ENCODE measurements at regions not wholly inside any gene's neighbourhood (a gene's known extent, or its start where the extent isn't known, plus 50 kb on each side); places are given as distances from the start of the nearest gene placed in this dataset.

GRCh38 chr14:97873291-97873690, 1076.1 kb downstream of the VRK1 start:
- peaks cover 5% of the 10 kb centered on the region for H3K27me3 Mint-ChIP-seq (ENCODE audit: low read depth, unreplicated experiment)
- no peaks in the 10 kb centered on the region for H3K79me2 ChIP-seq (ENCODE audit: insufficient read depth, low read length)
- FAIRE-seq (no peak), DNase-seq (ENCODE audit: low read depth) (no peak)
- no peaks in the 10 kb centered on the region for H3K9me3 ChIP-seq (ENCODE audit: insufficient read depth, low read depth, low read length)
- H3K4me2 ChIP-seq (ENCODE audit: low read length), result no peak overlapping the region
- H3K9me3 Mint-ChIP-seq (ENCODE audit: unreplicated experiment), result no peaks in the 10 kb centered on the region
- H4K20me1 ChIP-seq (ENCODE audit: insufficient read depth, low read length), result no peaks in the 10 kb centered on the region
- no peaks in the 10 kb centered on the region for H3K27me3 ChIP-seq (ENCODE audit: insufficient read depth, low read length)
- H3K36me3 Mint-ChIP-seq (ENCODE audit: low read depth, unreplicated experiment), result no peaks in the 10 kb centered on the region
- H3K4me3 Mint-ChIP-seq (ENCODE audit: unreplicated experiment), result no peak overlapping the region
- TF ChIP-seq EZH2 (IDR thresholded peaks at IDR 0.05; ENCODE audit: insufficient read depth, low read length) (no peak), CTCF (IDR thresholded peaks at IDR 0.05; ENCODE audit: insufficient read depth, low read depth, low read length) (no peak)
- H3K4me1 Mint-ChIP-seq (ENCODE audit: low read depth, unreplicated experiment), result no peaks in the 10 kb centered on the region
- H2AFZ ChIP-seq (ENCODE audit: low read depth, low read length), result no peak overlapping the region
- H3K36me3 ChIP-seq (ENCODE audit: insufficient read depth, low read length), result no peaks in the 10 kb centered on the region
- no peaks in the 10 kb centered on the region for H3K4me1 ChIP-seq (ENCODE audit: insufficient read depth, low read length)
- no peak overlapping the region for H3K4me3 ChIP-seq (ENCODE audit: insufficient read depth, low read depth, low read length)
- no peak overlapping the region for H3K9ac ChIP-seq (ENCODE audit: low read length)
- H3K27ac Mint-ChIP-seq (ENCODE audit: unreplicated experiment), result no peak overlapping the region
- no peak overlapping the region for H3K27ac ChIP-seq (ENCODE audit: low read depth, low read length)

- no peaks in the 10 kb centered on the region for H3K27me3 ChIP-seq (ENCODE audit: insufficient read depth, low read length)
- no peak for TF ChIP-seq CTCF (IDR thresholded peaks at IDR 0.05; ENCODE audit: insufficient read depth, low read depth, low read length)
- no peak for TF ChIP-seq EZH2 (IDR thresholded peaks at IDR 0.05; ENCODE audit: insufficient read depth, low read length)
- DNase-seq (ENCODE audit: low read depth) (no peak), FAIRE-seq (no peak)
- peaks cover 4% of the 10 kb centered on the region for H3K27me3 Mint-ChIP-seq (ENCODE audit: low read depth, unreplicated experiment)
- H3K27ac ChIP-seq (ENCODE audit: low read depth, low read length), result no peak overlapping the region
- no peaks in the 10 kb centered on the region for H3K36me3 ChIP-seq (ENCODE audit: insufficient read depth, low read length)
- H3K4me2 ChIP-seq (ENCODE audit: low read length), result no peak overlapping the region
- H3K9me3 ChIP-seq (ENCODE audit: insufficient read depth, low read depth, low read length), result no peaks in the 10 kb centered on the region
- no peaks in the 10 kb centered on the region for H4K20me1 ChIP-seq (ENCODE audit: insufficient read depth, low read length)
- no peaks in the 10 kb centered on the region for H3K4me1 Mint-ChIP-seq (ENCODE audit: low read depth, unreplicated experiment)
- no peak overlapping the region for H3K27ac Mint-ChIP-seq (ENCODE audit: unreplicated experiment)
- H3K36me3 Mint-ChIP-seq (ENCODE audit: low read depth, unreplicated experiment), result no peaks in the 10 kb centered on the region
- no peak overlapping the region for H3K4me3 Mint-ChIP-seq (ENCODE audit: unreplicated experiment)
- no peak overlapping the region for H2AFZ ChIP-seq (ENCODE audit: low read depth, low read length)
- H3K4me3 ChIP-seq (ENCODE audit: insufficient read depth, low read depth, low read length), result no peak overlapping the region
- H3K4me1 ChIP-seq (ENCODE audit: insufficient read depth, low read length), result no peaks in the 10 kb centered on the region
- no peak overlapping the region for H3K9ac ChIP-seq (ENCODE audit: low read length)
- H3K9me3 Mint-ChIP-seq (ENCODE audit: unreplicated experiment), result no peaks in the 10 kb centered on the region
- H3K79me2 ChIP-seq (ENCODE audit: insufficient read depth, low read length), result no peaks in the 10 kb centered on the region
Measured at GRCh38 chr14:97874394-97874793, 1077.2 kb downstream of the VRK1 start.

GRCh38 chr14:97878206-97878605, 1081.0 kb downstream of the VRK1 start:
- Histone ChIP-seq H3K27me3 (ENCODE audit: insufficient read depth, low read length) (no peaks in the 10 kb centered on the region), H3K9me3 (ENCODE audit: insufficient read depth, low read depth, low read length) (no peaks in the 10 kb centered on the region), H3K4me1 (ENCODE audit: insufficient read depth, low read length) (no peaks in the 10 kb centered on the region), H3K9ac (ENCODE audit: low read length) (no peak overlapping the region), H3K4me2 (ENCODE audit: low read length) (no peak overlapping the region), H3K36me3 (ENCODE audit: insufficient read depth, low read length) (no peaks in the 10 kb centered on the region), H3K27ac (ENCODE audit: low read depth, low read length) (no peak overlapping the region), H3K79me2 (ENCODE audit: insufficient read depth, low read length) (no peaks in the 10 kb centered on the region), H2AFZ (ENCODE audit: low read depth, low read length) (no peak overlapping the region), H3K4me3 (ENCODE audit: insufficient read depth, low read depth, low read length) (no peak overlapping the region), H4K20me1 (ENCODE audit: insufficient read depth, low read length) (no peaks in the 10 kb centered on the region)
- no peak overlapping the region for H3K4me3 Mint-ChIP-seq (ENCODE audit: unreplicated experiment)
- DNase-seq (ENCODE audit: low read depth) (no peak), FAIRE-seq (no peak)
- H3K4me1 Mint-ChIP-seq (ENCODE audit: low read depth, unreplicated experiment), result no peaks in the 10 kb centered on the region
- no peaks in the 10 kb centered on the region for H3K9me3 Mint-ChIP-seq (ENCODE audit: unreplicated experiment)
- peaks cover 2% of the 10 kb centered on the region for H3K27me3 Mint-ChIP-seq (ENCODE audit: low read depth, unreplicated experiment)
- H3K36me3 Mint-ChIP-seq (ENCODE audit: low read depth, unreplicated experiment), result no peaks in the 10 kb centered on the region
- H3K27ac Mint-ChIP-seq (ENCODE audit: unreplicated experiment), result no peak overlapping the region
- no peak for TF ChIP-seq EZH2 (IDR thresholded peaks at IDR 0.05; ENCODE audit: insufficient read depth, low read length)
- TF ChIP-seq CTCF (IDR thresholded peaks at IDR 0.05; ENCODE audit: insufficient read depth, low read depth, low read length), result no peak

All from astrocyte (in vitro differentiated cells and primary cell).